Endodermal cell (in vitro differentiated cells): ENCODE measurements at regions not wholly inside any gene's neighbourhood (a gene's known extent, or its start where the extent isn't known, plus 50 kb on each side); places are given as distances from the start of the nearest gene placed in this dataset.
A peak's percentile ranks its signal among the peaks of the same experiment; 100 is the strongest.

Experiments used
- DNase-seq: peaks from one replicate; pipeline ENCODE4 v3.0.0-alpha.2; 2017
- H3K27ac ChIP-seq: 2 replicates; pipeline ENCODE4 v1.5.1; 2013; ENCODE audit warnings: mild to moderate bottlenecking, low read depth, low read length, moderate library complexity
- H3K27me3 ChIP-seq: 2 replicates; pipeline ENCODE4 v1.6.1; 2013; ENCODE audit warnings: mild to moderate bottlenecking, low read length, moderate library complexity; ENCODE audit not compliant: insufficient read depth, control insufficient read depth, poor library complexity, severe bottlenecking
- H3K36me3 ChIP-seq: 2 replicates; pipeline ENCODE4 v1.7.0; 2013; ENCODE audit warnings: mild to moderate bottlenecking, low read length, moderate library complexity; ENCODE audit not compliant: control insufficient read depth, insufficient read depth
- H3K4me1 ChIP-seq: one replicate; pipeline ENCODE4 v1.7.0; 2013; ENCODE audit warnings: low read length; ENCODE audit not compliant: control insufficient read depth, insufficient read depth
- H3K4me3 ChIP-seq: 2 replicates; pipeline ENCODE4 v1.5.1; 2013; ENCODE audit warnings: mild to moderate bottlenecking, low read length, moderate library complexity
- H3K9ac ChIP-seq: 2 replicates; pipeline ENCODE4 v1.6.1; 2013; ENCODE audit warnings: mild to moderate bottlenecking, low read length, moderate library complexity; ENCODE audit not compliant: poor library complexity, severe bottlenecking; ENCODE audit errors: extremely low read depth
- H3K9me3 ChIP-seq: 2 replicates; pipeline ENCODE4 v1.6.1; 2013; ENCODE audit warnings: mild to moderate bottlenecking, low read length, moderate library complexity; ENCODE audit not compliant: control insufficient read depth
- H3K27ac Mint-ChIP-seq: 2 replicates; pipeline ENCODE4 v1.8.0; 2020; ENCODE audit warnings: mixed read lengths
- H3K27me3 Mint-ChIP-seq: 2 replicates; pipeline ENCODE4 v1.8.0; 2021; ENCODE audit warnings: mild to moderate bottlenecking, mixed read lengths; ENCODE audit not compliant: insufficient read depth
- H3K36me3 Mint-ChIP-seq: 2 replicates; pipeline ENCODE4 v1.8.0; 2020; ENCODE audit warnings: low read depth, mixed read lengths
- H3K4me1 Mint-ChIP-seq: 2 replicates; pipeline ENCODE4 v1.8.0; 2020; ENCODE audit warnings: mixed read lengths
- H3K4me3 Mint-ChIP-seq: 2 replicates; pipeline ENCODE4 v1.8.0; 2020; ENCODE audit warnings: mild to moderate bottlenecking, moderate library complexity, mixed read lengths
- H3K9me3 Mint-ChIP-seq: 2 replicates; pipeline ENCODE4 v1.8.0; 2020; ENCODE audit warnings: mild to moderate bottlenecking, mixed read lengths
- CTCF ChIP-seq: fragments of 200-600 bp; sonication (generic); conservative IDR thresholded peaks from 2 replicates; pipeline ENCODE4 v1.5.0; 2021; ENCODE audit warnings: antibody characterized with exemption, mild to moderate bottlenecking
- WGBS, 2 experiments: methylation state at CpG; one replicate each; pipeline versions ENCODE4 v1.1.5 to v1.1.7; 2013; ENCODE audit warnings: missing lambda C conversion rate in 2 of 2, mixed read lengths in 1 of 2; ENCODE audit not compliant: insufficient coverage in 1 of 2, insufficient read length in 1 of 2; 5-methylcytosine and 5-hydroxymethylcytosine counted together

GRCh38 chr6:126963077-126963809, 155.2 kb upstream of the RSPO3 start:
- H3K27ac ChIP-seq: no peak overlapping the region
- Mint-ChIP-seq H3K4me1 (peaks cover 23% of the 10 kb centered on the region), H3K36me3 (no peaks in the 10 kb centered on the region), H3K27me3 (no peaks in the 10 kb centered on the region), H3K9me3 (no peaks in the 10 kb centered on the region), H3K27ac (peak overlapping the region; percentile 72), H3K4me3 (no peak overlapping the region)
- no peaks in the 10 kb centered on the region for H3K27me3 ChIP-seq
- H3K9me3 ChIP-seq: no peaks in the 10 kb centered on the region
- H3K4me3 ChIP-seq: no peak overlapping the region
- 75 to 77% methylated on average over 6 to 8 of the region's 8 CpGs for WGBS, 2 experiments
- no peak overlapping the region for H3K9ac ChIP-seq
- peak; percentile 50 for DNase-seq
- H3K4me1 ChIP-seq: peaks cover 2% of the 10 kb centered on the region
- TF ChIP-seq CTCF: no peak
- no peaks in the 10 kb centered on the region for H3K36me3 ChIP-seq

- 83 to 96% methylated on average over 3 of the region's 3 CpGs for WGBS, 2 experiments
- Mint-ChIP-seq H3K4me3 (no peak overlapping the region), H3K9me3 (no peaks in the 10 kb centered on the region), H3K4me1 (peaks cover 6% of the 10 kb centered on the region), H3K36me3 (no peaks in the 10 kb centered on the region), H3K27me3 (no peaks in the 10 kb centered on the region), H3K27ac (no peak overlapping the region)
- Histone ChIP-seq H3K9ac (no peak overlapping the region), H3K9me3 (no peaks in the 10 kb centered on the region), H3K36me3 (no peaks in the 10 kb centered on the region), H3K4me1 (no peaks in the 10 kb centered on the region), H3K27me3 (no peaks in the 10 kb centered on the region), H3K4me3 (no peak overlapping the region), H3K27ac (no peak overlapping the region)
- no peak for DNase-seq
- no peak for TF ChIP-seq CTCF
Observed at GRCh38 chr6:126967296-126968005, 151.0 kb upstream of the RSPO3 start.

GRCh38 chr6:126976253-126976797, 142.1 kb upstream of the RSPO3 start:
- no peak overlapping the region for H3K4me3 Mint-ChIP-seq
- no peak for DNase-seq
- no peak for TF ChIP-seq CTCF
- no peaks in the 10 kb centered on the region for H3K9me3 ChIP-seq
- H3K9ac ChIP-seq: no peak overlapping the region
- no peaks in the 10 kb centered on the region for H3K27me3 Mint-ChIP-seq
- no peak overlapping the region for H3K27ac ChIP-seq
- no peaks in the 10 kb centered on the region for H3K36me3 Mint-ChIP-seq
- no peaks in the 10 kb centered on the region for H3K36me3 ChIP-seq
- no peak overlapping the region for H3K4me3 ChIP-seq
- H3K4me1 ChIP-seq: no peaks in the 10 kb centered on the region
- no peak overlapping the region for H3K27ac Mint-ChIP-seq
- H3K9me3 Mint-ChIP-seq: peaks cover 9% of the 10 kb centered on the region
- 100% methylated on average over 1 to 2 of the region's 2 CpGs for WGBS, 2 experiments
- H3K27me3 ChIP-seq: no peaks in the 10 kb centered on the region
- H3K4me1 Mint-ChIP-seq: peaks cover 24% of the 10 kb centered on the region
